ENCODE measurements at regions not wholly inside any gene's neighbourhood (a gene's known extent, or its start where the extent isn't known, plus 50 kb on each side); places are given as distances from the start of the nearest gene placed in this dataset.

DNA sequence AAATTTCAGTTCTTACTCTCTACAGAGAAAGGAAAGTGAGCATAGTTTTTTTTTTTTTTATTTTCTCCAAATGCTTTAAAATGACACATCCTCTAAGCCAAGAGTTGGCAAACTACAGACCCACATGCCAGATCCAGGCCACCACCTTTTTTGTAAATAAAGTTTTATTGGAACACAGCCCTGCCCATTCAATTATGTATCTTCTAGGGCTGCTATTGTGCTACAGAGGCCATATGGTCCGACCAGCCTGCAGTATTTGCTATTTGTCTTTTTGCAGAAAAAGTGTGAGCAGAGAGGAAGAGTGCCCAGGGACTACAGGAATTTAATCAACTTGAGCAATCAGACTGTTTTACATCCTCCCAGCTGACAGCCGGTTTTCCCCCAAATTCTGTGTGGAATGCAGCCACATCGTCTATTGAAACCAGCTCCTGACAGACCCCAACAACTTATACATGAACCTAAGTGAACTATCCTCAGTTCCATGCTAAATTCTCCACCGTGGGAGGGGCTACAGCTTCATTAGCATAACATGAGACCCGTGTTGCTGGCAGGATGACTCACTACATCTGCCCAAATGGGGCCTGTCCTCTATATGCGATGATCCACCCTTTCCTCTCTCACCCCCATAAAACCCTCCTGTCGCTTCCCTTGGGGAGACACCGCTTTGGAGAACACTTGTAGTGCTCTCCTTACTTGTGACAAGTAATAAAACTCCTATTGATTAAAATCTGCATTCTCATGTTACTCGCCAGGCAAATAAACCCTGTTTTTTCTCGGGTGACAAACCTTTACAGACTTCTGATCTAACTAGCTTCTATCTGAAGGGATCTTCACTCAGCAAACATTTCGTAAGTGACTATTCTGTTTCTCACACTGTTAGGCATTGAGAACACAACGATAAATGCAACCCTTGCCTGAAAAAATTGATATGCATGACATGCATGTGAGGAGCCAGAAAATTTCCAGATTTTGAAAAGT lies 149.4 kb upstream of the HS3ST3A1 start:
- ChIA-PET CTCF (interaction anchor here (0.7 to 1.8 kb wide), 2 partner anchors 16 to 453 kb away, joined by 3 to 5 read pairs; no protein-coding TSS in a partner anchor), POLR2A (no interaction called here)
- peaks cover 17% of the 10 kb centered on the region for H3K9me3 Mint-ChIP-seq
- ATAC-seq = peak; percentile 91
- H3K4me1 Mint-ChIP-seq = peaks cover 54% of the 10 kb centered on the region
- H3K4me3 Mint-ChIP-seq = no peak overlapping the region
- H3K27ac Mint-ChIP-seq = peak overlapping the region; percentile 93
- DNase-seq (ENCODE audit: low spot score) = peak; percentile 19
- peaks cover 3% of the 10 kb centered on the region; the same call in 1 of the 2 replicates for H3K27me3 Mint-ChIP-seq (ENCODE audit: low read depth)
- H3K36me3 Mint-ChIP-seq = peaks cover 9% of the 10 kb centered on the region
- 0 out of 2 replicates have a peak, but pooled peaks have one; percentile 30 for TF ChIP-seq SP1 (CRISPR knock-in tag; conservative IDR thresholded peaks at IDR 0.05)
- TF ChIP-seq USF1 (CRISPR knock-in tag; IDR thresholded peaks at IDR 0.05) = no peak

DNA sequence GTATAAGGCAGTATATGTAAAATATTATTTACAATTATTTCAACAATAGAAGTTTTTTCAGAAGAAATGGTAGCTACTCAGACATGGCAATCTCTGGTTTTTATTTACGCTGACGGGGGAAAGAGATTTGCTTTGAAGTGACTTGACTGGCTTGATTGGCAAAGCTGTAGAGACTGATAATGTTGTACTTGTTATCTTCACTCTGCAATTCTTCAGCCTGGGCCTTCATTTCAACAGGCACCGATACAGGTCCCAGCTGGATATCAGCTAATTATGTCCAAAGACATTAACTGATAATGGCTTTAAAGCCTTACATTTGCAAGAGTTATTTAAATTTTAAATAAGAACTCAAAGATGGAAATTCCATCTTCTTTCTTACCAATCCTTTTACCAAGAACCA lies 151.4 kb upstream of the HS3ST3A1 start:
- TF ChIP-seq KAT7 (CRISPR knock-in tag; IDR thresholded peaks at IDR 0.05; ENCODE audit: borderline replicate concordance) (no peak), ZNF423 (CRISPR knock-in tag; IDR thresholded peaks at IDR 0.05) (no peak), ETV6 (CRISPR knock-in tag; IDR thresholded peaks at IDR 0.05) (no peak), SP1 (CRISPR knock-in tag; conservative IDR thresholded peaks at IDR 0.05) (no peak), ZNF425 (CRISPR knock-in tag; conservative IDR thresholded peaks at IDR 0.05) (no peak), MYBL2 (CRISPR knock-in tag; IDR thresholded peaks at IDR 0.05) (no peak), NFATC4 (CRISPR knock-in tag; IDR thresholded peaks at IDR 0.05) (no peak), CTCF (IDR thresholded peaks at IDR 0.05) (no peak)
- TF ChIP-seq, protein P1, sequence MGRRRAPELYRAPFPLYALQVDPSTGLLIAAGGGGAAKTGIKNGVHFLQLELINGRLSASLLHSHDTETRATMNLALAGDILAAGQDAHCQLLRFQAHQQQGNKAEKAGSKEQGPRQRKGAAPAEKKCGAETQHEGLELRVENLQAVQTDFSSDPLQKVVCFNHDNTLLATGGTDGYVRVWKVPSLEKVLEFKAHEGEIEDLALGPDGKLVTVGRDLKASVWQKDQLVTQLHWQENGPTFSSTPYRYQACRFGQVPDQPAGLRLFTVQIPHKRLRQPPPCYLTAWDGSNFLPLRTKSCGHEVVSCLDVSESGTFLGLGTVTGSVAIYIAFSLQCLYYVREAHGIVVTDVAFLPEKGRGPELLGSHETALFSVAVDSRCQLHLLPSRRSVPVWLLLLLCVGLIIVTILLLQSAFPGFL (CRISPR knock-in tag; IDR thresholded peaks at IDR 0.05; ENCODE audit: borderline replicate concordance) = no peak
- Mint-ChIP-seq H3K27me3 (ENCODE audit: low read depth) (peaks cover 3% of the 10 kb centered on the region; the same call in 1 of the 2 replicates), H3K4me3 (no peak overlapping the region), H3K9me3 (peaks cover 11% of the 10 kb centered on the region), H3K4me1 (peaks cover 54% of the 10 kb centered on the region), H3K27ac (no peak overlapping the region; the same call in 1 of the 2 replicates), H3K36me3 (peaks cover 9% of the 10 kb centered on the region)
- DNase-seq (ENCODE audit: low spot score) = no peak
- ATAC-seq = 0 out of 2 replicates have a peak, but pooled peaks have one; percentile 21
- ChIA-PET CTCF (no interaction called here), POLR2A (no interaction called here)

DNA sequence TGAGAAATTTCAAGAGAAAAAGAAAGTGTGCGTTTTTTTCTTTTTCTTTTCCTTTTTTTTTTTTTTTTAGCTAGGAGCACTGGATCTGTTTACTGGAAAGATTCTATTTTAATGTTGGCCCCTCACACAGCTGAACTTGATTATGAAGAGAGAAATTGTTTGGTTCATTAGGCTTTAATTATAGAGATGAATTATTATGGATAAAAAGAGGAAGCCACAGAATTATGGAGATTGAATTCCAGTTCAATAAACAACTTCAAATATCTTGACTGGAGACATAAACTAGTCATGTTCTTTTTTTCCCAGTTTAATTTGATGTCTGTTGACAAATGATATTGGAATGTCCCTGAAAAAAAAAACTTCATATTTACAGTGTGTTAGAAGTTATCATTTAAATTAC lies 152.0 kb upstream of the HS3ST3A1 start:
- Mint-ChIP-seq H3K27me3 (ENCODE audit: low read depth) (peaks cover 3% of the 10 kb centered on the region; the same call in 1 of the 2 replicates), H3K4me3 (no peak overlapping the region), H3K36me3 (peaks cover 5% of the 10 kb centered on the region), H3K9me3 (peaks cover 5% of the 10 kb centered on the region), H3K4me1 (peaks cover 54% of the 10 kb centered on the region), H3K27ac (peak overlapping the region; percentile 61; the same call in 1 of the 2 replicates)
- ATAC-seq (no peak), DNase-seq (ENCODE audit: low spot score) (no peak)
- ChIA-PET CTCF (interaction anchor here (0.6 kb wide), 1 partner anchor 1624 kb away, joined by 5 read pairs; no protein-coding TSS in a partner anchor), POLR2A (interaction anchor here (0.7 kb wide), 1 partner anchor 104 kb away, joined by 3 read pairs; no protein-coding TSS in a partner anchor)
- TF ChIP-seq, protein P2, sequence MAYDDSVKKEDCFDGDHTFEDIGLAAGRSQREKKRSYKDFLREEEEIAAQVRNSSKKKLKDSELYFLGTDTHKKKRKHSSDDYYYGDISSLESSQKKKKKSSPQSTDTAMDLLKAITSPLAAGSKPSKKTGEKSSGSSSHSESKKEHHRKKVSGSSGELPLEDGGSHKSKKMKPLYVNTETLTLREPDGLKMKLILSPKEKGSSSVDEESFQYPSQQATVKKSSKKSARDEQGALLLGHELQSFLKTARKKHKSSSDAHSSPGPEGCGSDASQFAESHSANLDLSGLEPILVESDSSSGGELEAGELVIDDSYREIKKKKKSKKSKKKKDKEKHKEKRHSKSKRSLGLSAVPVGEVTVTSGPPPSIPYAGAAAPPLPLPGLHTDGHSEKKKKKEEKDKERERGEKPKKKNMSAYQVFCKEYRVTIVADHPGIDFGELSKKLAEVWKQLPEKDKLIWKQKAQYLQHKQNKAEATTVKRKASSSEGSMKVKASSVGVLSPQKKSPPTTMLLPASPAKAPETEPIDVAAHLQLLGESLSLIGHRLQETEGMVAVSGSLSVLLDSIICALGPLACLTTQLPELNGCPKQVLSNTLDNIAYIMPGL (CRISPR knock-in tag; IDR thresholded peaks at IDR 0.05) = no peak
- TF ChIP-seq, protein P3, sequence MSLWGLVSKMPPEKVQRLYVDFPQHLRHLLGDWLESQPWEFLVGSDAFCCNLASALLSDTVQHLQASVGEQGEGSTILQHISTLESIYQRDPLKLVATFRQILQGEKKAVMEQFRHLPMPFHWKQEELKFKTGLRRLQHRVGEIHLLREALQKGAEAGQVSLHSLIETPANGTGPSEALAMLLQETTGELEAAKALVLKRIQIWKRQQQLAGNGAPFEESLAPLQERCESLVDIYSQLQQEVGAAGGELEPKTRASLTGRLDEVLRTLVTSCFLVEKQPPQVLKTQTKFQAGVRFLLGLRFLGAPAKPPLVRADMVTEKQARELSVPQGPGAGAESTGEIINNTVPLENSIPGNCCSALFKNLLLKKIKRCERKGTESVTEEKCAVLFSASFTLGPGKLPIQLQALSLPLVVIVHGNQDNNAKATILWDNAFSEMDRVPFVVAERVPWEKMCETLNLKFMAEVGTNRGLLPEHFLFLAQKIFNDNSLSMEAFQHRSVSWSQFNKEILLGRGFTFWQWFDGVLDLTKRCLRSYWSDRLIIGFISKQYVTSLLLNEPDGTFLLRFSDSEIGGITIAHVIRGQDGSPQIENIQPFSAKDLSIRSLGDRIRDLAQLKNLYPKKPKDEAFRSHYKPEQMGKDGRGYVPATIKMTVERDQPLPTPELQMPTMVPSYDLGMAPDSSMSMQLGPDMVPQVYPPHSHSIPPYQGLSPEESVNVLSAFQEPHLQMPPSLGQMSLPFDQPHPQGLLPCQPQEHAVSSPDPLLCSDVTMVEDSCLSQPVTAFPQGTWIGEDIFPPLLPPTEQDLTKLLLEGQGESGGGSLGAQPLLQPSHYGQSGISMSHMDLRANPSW (CRISPR knock-in tag; conservative IDR thresholded peaks at IDR 0.05; ENCODE audit: low read depth) = no peak
- no peak for TF ChIP-seq ZNF532 (CRISPR knock-in tag; IDR thresholded peaks at IDR 0.05; ENCODE audit: borderline replicate concordance)

All from WTC11 (cell line).